Endothelial cell of umbilical vein (primary cell): ENCODE measurements at regions not wholly inside any gene's neighbourhood (a gene's known extent, or its start where the extent isn't known, plus 50 kb on each side); places are given as distances from the start of the nearest gene placed in this dataset.

ENCODE experiments used
- BruUV-seq: library from RNA; stranded (reverse); fragments of 400-500 nt; replicated peaks from 2 replicates; lab custom pipeline; 2021; lab: Mats Ljungman, UMichigan
- CTCF ChIA-PET: fragments of 300-600, 350-600 bp; sonication (Branson Sonifier 250); formaldehyde crosslinking; loops from one replicate; lab custom pipeline; 2021; ENCODE audit warnings: antibody characterized with exemption, inconsistent platforms; lab: Charles Lee
- POLR2A ChIA-PET: fragments of 300-600, 350-600 bp; sonication (Branson Sonifier 250); formaldehyde crosslinking; loops from one replicate; lab custom pipeline; 2021; ENCODE audit warnings: antibody characterized with exemption, inconsistent platforms; lab: Charles Lee
- DNase-seq: peaks from one replicate; pipeline ENCODE4 v3.0.0-alpha.2; 2011; ENCODE audit warnings: low read depth, low spot score
- FAIRE-seq: peaks from 2 replicates; lab custom pipeline; 2011; peaks lifted over from hg19 to GRCh38; lab: Jason Lieb, UNC
- H2AFZ ChIP-seq: 2 replicates; pipeline ENCODE4 v1.6.0; 2012; ENCODE audit warnings: low read depth, low read length, control low read depth, inconsistent platforms
- H3K27ac ChIP-seq: 2 replicates; pipeline ENCODE4 v1.5.1; 2011; ENCODE audit warnings: low read depth, mild to moderate bottlenecking, control low read depth, low read length, moderate library complexity; ENCODE audit not compliant: insufficient read depth
- H3K27me3 ChIP-seq, 2 experiments: 2 replicates each; pipeline versions ENCODE4 v1.6.0 to v1.6.1; 2011; ENCODE audit warnings: low read length in 2 of 2, mixed read lengths in 1 of 2; ENCODE audit not compliant: control insufficient read depth in 2 of 2, insufficient read depth in 2 of 2
- H3K36me3 ChIP-seq, 2 experiments: 2 replicates in 1 of 2; 3 replicates in 1 of 2; pipeline ENCODE4 v1.5.1; 2011; ENCODE audit warnings: low read length in 2 of 2, mild to moderate bottlenecking in 1 of 2, moderate library complexity in 1 of 2; ENCODE audit not compliant: control insufficient read depth in 2 of 2, insufficient read depth in 2 of 2; ENCODE audit errors: extremely low read depth in 1 of 2
- H3K4me1 ChIP-seq: 3 replicates; pipeline ENCODE4 v1.5.1; 2011; ENCODE audit warnings: mild to moderate bottlenecking, low read length; ENCODE audit not compliant: control insufficient read depth, insufficient read depth; ENCODE audit errors: extremely low read depth
- H3K4me2 ChIP-seq: 2 replicates; pipeline ENCODE4 v1.6.1; 2011; ENCODE audit warnings: low read length, control low read depth, mixed read lengths; ENCODE audit not compliant: insufficient read depth
- H3K4me3 ChIP-seq, 3 experiments: fragments of 200-600 bp in 1 of 3; sonication (generic), shearing (Covaris generic) in 1 of 3; replicated peaks in 1 of 3; 2 replicates each; pipeline ENCODE4 v1.5.1; 2011 to 2016; ENCODE audit warnings: control low read depth in 3 of 3, low read length in 3 of 3, mild to moderate bottlenecking in 2 of 3, inconsistent platforms in 1 of 3, low read depth in 1 of 3, moderate library complexity in 1 of 3; ENCODE audit not compliant: insufficient read depth in 1 of 3
- H3K79me2 ChIP-seq: 2 replicates; pipeline ENCODE4 v1.6.0; 2012; ENCODE audit warnings: low read length, inconsistent platforms; ENCODE audit not compliant: control insufficient read depth, insufficient read depth
- H3K9ac ChIP-seq: replicated peaks from 2 replicates; pipeline ENCODE3; 2011; ENCODE audit warnings: low read length, control low read depth; ENCODE audit not compliant: insufficient read depth; ENCODE audit errors: extremely low read depth
- H3K9me1 ChIP-seq: replicated peaks from 3 replicates; pipeline ENCODE4 v1.6.0; 2011; ENCODE audit warnings: mild to moderate bottlenecking, low read length; ENCODE audit not compliant: control insufficient read depth, insufficient read depth; ENCODE audit errors: extremely low read depth
- H3K9me3 ChIP-seq: replicated peaks from 2 replicates; pipeline ENCODE4 v1.5.1; 2012; ENCODE audit warnings: low read length, inconsistent platforms; ENCODE audit not compliant: control insufficient read depth, insufficient read depth
- H4K20me1 ChIP-seq: replicated peaks from 2 replicates; pipeline ENCODE3; 2011; ENCODE audit warnings: mild to moderate bottlenecking, low read length; ENCODE audit not compliant: control insufficient read depth, insufficient read depth; ENCODE audit errors: extremely low read depth
- EZH2 ChIP-seq: IDR thresholded peaks from 2 replicates; pipeline ENCODE4 v1.6.1; 2012; ENCODE audit warnings: borderline replicate concordance, low read depth, mild to moderate bottlenecking, moderate library complexity, low read length, inconsistent platforms; ENCODE audit not compliant: severe bottlenecking
- FOS ChIP-seq: IDR thresholded peaks from 2 replicates; pipeline ENCODE4 v1.6.1; 2011; ENCODE audit warnings: mild to moderate bottlenecking, low read length, moderate library complexity, borderline replicate concordance; ENCODE audit not compliant: insufficient read depth
- GATA2 ChIP-seq: IDR thresholded peaks from 2 replicates; pipeline ENCODE4 v1.7.0; 2011; ENCODE audit warnings: low read depth, mild to moderate bottlenecking, moderate library complexity, mixed read lengths, low read length; ENCODE audit not compliant: insufficient read length, insufficient read depth
- JUN ChIP-seq: IDR thresholded peaks from 2 replicates; pipeline ENCODE4 v1.6.1; 2011; ENCODE audit warnings: borderline replicate concordance, low read depth; ENCODE audit not compliant: insufficient read length, insufficient read depth
- MYC ChIP-seq: IDR thresholded peaks from one replicate; pipeline ENCODE4 v1.6.1; 2011; ENCODE audit warnings: mild to moderate bottlenecking, low read depth, low read length
- POLR2A ChIP-seq: IDR thresholded peaks from 2 replicates; pipeline ENCODE4 v1.6.1; 2012; ENCODE audit warnings: low read depth, mild to moderate bottlenecking, control low read depth, low read length
- POLR2AphosphoS5 ChIP-seq: IDR thresholded peaks from 2 replicates; pipeline ENCODE4 v1.6.1; 2012; ENCODE audit warnings: low read depth, mild to moderate bottlenecking, control low read depth, low read length, moderate library complexity; ENCODE audit not compliant: insufficient read depth
- dilution Hi-C: fragments of 300-500 bp; cut with MboI; formaldehyde crosslinking; loops from one replicate; pipeline ENCODE4 v1.15.0; 2019; ENCODE audit warnings: low sequenced_read_pairs; ENCODE audit not compliant: extremely low pct_ligation_motif_present
- intact Hi-C: fragments of 100-400 bp; cut with micrococcal nuclease; formaldehyde crosslinking; loops from one replicate; pipeline ENCODE4 v1.10.0; 2022
- TF ChIP-seq, protein P1 (sequence below), 2 donors: IDR thresholded peaks; 1 replicate in 1 of 2; 2 replicates in 1 of 2; pipeline ENCODE4 v1.5.1; 2011; ENCODE audit warnings: low read length in 2 of 2, mild to moderate bottlenecking in 2 of 2, moderate library complexity in 2 of 2, control low read depth in 1 of 2, inconsistent platforms in 1 of 2, low read depth in 1 of 2; ENCODE audit not compliant: insufficient read depth in 1 of 2; ENCODE audit errors: extremely low read depth in 1 of 2
- TF ChIP-seq, protein P2 (sequence below): IDR thresholded peaks from 2 replicates; pipeline ENCODE4 v1.6.1; 2011; ENCODE audit not compliant: insufficient read depth, insufficient read length

DNA sequence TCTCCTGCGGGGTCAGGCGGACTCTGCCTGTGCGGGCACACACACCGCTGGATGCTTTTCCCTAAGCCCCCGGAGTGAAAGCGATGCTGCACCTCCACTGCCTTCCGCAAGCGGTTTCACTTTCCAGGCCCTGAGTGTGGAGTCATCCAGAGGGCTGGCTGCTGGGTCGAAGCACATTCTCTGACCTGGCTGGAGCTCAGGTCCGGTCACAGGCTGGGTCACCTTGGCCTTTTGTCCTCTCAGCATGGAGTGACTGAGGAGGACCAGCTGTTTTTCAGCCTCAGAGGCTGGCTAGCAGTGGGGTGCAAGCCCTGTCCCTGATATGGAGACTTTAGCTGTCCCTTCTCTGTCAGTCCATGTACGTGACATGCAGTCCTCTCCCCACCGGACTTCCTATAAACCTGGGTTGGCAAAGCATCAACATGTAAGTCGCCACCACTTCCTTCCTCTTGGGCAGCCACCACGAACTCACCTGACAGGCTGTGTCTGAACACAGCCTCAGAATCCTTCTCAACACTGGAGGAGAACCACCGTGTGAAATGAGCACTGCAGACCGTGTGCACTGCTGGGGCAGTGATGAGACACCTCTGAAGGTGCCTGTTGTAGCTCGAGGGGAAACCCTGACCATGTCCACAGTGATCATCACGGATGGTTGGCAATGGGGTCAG, 51.3 kb downstream of the GADD45G start:
- Histone ChIP-seq H3K79me2 (no peaks in the 10 kb centered on the region), H3K36me3 (no peaks in the 10 kb centered on the region), H4K20me1 (no peaks in the 10 kb centered on the region), H3K27ac (no peak overlapping the region), H3K9me3 (no peaks in the 10 kb centered on the region), H3K4me3 (no peak overlapping the region), H3K9me1 (no peaks in the 10 kb centered on the region), H3K27me3 (no peaks in the 10 kb centered on the region), H3K4me1 (no peaks in the 10 kb centered on the region), H3K9ac (no peak overlapping the region), H2AFZ (no peak overlapping the region), H3K4me2 (no peak overlapping the region)
- FAIRE-seq (no peak), DNase-seq (no peak)
- no peak for TF ChIP-seq MYC
- TF ChIP-seq JUN = no peak
- TF ChIP-seq FOS = no peak
- TF ChIP-seq, protein P1, sequence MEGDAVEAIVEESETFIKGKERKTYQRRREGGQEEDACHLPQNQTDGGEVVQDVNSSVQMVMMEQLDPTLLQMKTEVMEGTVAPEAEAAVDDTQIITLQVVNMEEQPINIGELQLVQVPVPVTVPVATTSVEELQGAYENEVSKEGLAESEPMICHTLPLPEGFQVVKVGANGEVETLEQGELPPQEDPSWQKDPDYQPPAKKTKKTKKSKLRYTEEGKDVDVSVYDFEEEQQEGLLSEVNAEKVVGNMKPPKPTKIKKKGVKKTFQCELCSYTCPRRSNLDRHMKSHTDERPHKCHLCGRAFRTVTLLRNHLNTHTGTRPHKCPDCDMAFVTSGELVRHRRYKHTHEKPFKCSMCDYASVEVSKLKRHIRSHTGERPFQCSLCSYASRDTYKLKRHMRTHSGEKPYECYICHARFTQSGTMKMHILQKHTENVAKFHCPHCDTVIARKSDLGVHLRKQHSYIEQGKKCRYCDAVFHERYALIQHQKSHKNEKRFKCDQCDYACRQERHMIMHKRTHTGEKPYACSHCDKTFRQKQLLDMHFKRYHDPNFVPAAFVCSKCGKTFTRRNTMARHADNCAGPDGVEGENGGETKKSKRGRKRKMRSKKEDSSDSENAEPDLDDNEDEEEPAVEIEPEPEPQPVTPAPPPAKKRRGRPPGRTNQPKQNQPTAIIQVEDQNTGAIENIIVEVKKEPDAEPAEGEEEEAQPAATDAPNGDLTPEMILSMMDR (IDR thresholded peaks at IDR 0.05; ENCODE audit: extremely low read depth in 1 of 2, insufficient read depth in 1 of 2, low read depth in 1 of 2, low read length in 2 of 2) = no peak
- TF ChIP-seq, protein P2, sequence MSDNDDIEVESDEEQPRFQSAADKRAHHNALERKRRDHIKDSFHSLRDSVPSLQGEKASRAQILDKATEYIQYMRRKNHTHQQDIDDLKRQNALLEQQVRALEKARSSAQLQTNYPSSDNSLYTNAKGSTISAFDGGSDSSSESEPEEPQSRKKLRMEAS = no peak
- no peak for TF ChIP-seq POLR2A
- TF ChIP-seq EZH2 = no peak
- TF ChIP-seq GATA2 = no peak
- no peak for TF ChIP-seq POLR2AphosphoS5
- no TSS peak for BruUV-seq
- dilution Hi-C loops = no loop called here
- CTCF ChIA-PET = interaction anchor here (0.6 kb wide), 1 partner anchor 1010 kb away, joined by 3 read pairs; no protein-coding TSS in a partner anchor
- intact Hi-C loops = no loop called here
- POLR2A ChIA-PET = no interaction called here
